ENCODE measurements at regions not wholly inside any gene's neighbourhood (a gene's known extent, or its start where the extent isn't known, plus 50 kb on each side); places are given as distances from the start of the nearest gene placed in this dataset.
A peak's percentile ranks its signal among the peaks of the same experiment; 100 is the strongest.

GRCh38 chr2:138201286-138201685 is 237.0 kb downstream of the HNMT start:
- Histone ChIP-seq H3K27ac (no peak overlapping the region), H3K4me3 (no peak overlapping the region), H3K36me3 (no peaks in the 10 kb centered on the region), H3K27me3 (replicated peaks) (no peaks in the 10 kb centered on the region), H3K4me1 (replicated peaks) (no peaks in the 10 kb centered on the region), H3K9me3 (replicated peaks) (no peaks in the 10 kb centered on the region)
- no peak for DNase-seq (ENCODE audit: low read depth in 1 of 2, low spot score in 2 of 2)

- Histone ChIP-seq H3K36me3 (no peaks in the 10 kb centered on the region), H3K4me1 (replicated peaks) (peaks cover 9% of the 10 kb centered on the region), H3K27ac (no peak overlapping the region), H3K9me3 (replicated peaks) (no peaks in the 10 kb centered on the region), H3K27me3 (replicated peaks) (no peaks in the 10 kb centered on the region), H3K4me3 (no peak overlapping the region)
- no peak for DNase-seq (ENCODE audit: low read depth in 1 of 2, low spot score in 2 of 2)
These were observed 238.5 kb downstream of the HNMT start for GRCh38 chr2:138202762-138203161.

- peaks cover 23% of the 10 kb centered on the region for H3K4me1 ChIP-seq (replicated peaks)
- H3K36me3 ChIP-seq, result no peaks in the 10 kb centered on the region
- H3K27me3 ChIP-seq (replicated peaks), result no peaks in the 10 kb centered on the region
- no peak overlapping the region for H3K27ac ChIP-seq
- DNase-seq (ENCODE audit: low read depth in 1 of 2, low spot score in 2 of 2), result no peak
- H3K4me3 ChIP-seq, result no peak overlapping the region
- H3K9me3 ChIP-seq (replicated peaks), result no peaks in the 10 kb centered on the region
These were observed 241.0 kb downstream of the HNMT start for GRCh38 chr2:138205281-138205680.

GRCh38 chr2:138207074-138207930 is 243.0 kb downstream of the HNMT start:
- H3K4me3 ChIP-seq, result no peak overlapping the region
- no peaks in the 10 kb centered on the region for H3K9me3 ChIP-seq (replicated peaks)
- H3K27ac ChIP-seq, result no peak overlapping the region
- H3K27me3 ChIP-seq (replicated peaks), result no peaks in the 10 kb centered on the region
- peaks cover 23% of the 10 kb centered on the region for H3K4me1 ChIP-seq (replicated peaks)
- H3K36me3 ChIP-seq, result no peaks in the 10 kb centered on the region
- DNase-seq (ENCODE audit: low read depth in 1 of 2, low spot score in 2 of 2), result no peak

- no peaks in the 10 kb centered on the region for H3K9me3 ChIP-seq (replicated peaks)
- peak in 1 of 2 experiments; percentile 45 for DNase-seq (ENCODE audit: low read depth in 1 of 2, low spot score in 2 of 2)
- peaks cover 23% of the 10 kb centered on the region for H3K4me1 ChIP-seq (replicated peaks)
- H3K36me3 ChIP-seq, result no peaks in the 10 kb centered on the region
- no peak overlapping the region for H3K27ac ChIP-seq
- H3K27me3 ChIP-seq (replicated peaks), result no peaks in the 10 kb centered on the region
- no peak overlapping the region for H3K4me3 ChIP-seq
These were observed 244.7 kb downstream of the HNMT start for GRCh38 chr2:138209009-138209408.

- Histone ChIP-seq H3K9me3 (replicated peaks) (no peaks in the 10 kb centered on the region), H3K36me3 (no peaks in the 10 kb centered on the region), H3K4me3 (no peak overlapping the region), H3K27ac (no peak overlapping the region), H3K4me1 (replicated peaks) (peaks cover 23% of the 10 kb centered on the region), H3K27me3 (replicated peaks) (no peaks in the 10 kb centered on the region)
- no peak for DNase-seq (ENCODE audit: low read depth in 1 of 2, low spot score in 2 of 2)
These were observed 246.2 kb downstream of the HNMT start for GRCh38 chr2:138210487-138210886.

- Histone ChIP-seq H3K27ac (no peak overlapping the region), H3K4me3 (no peak overlapping the region), H3K4me1 (replicated peaks) (peaks cover 18% of the 10 kb centered on the region), H3K36me3 (no peaks in the 10 kb centered on the region), H3K27me3 (replicated peaks) (no peaks in the 10 kb centered on the region), H3K9me3 (replicated peaks) (no peaks in the 10 kb centered on the region)
- no peak for DNase-seq (ENCODE audit: low read depth in 1 of 2, low spot score in 2 of 2)
These were observed 248.2 kb downstream of the HNMT start for GRCh38 chr2:138212434-138212833.

- no peak for DNase-seq (ENCODE audit: low read depth in 1 of 2, low spot score in 2 of 2)
- H3K4me3 ChIP-seq, result no peak overlapping the region
- H3K4me1 ChIP-seq (replicated peaks), result peaks cover 11% of the 10 kb centered on the region
- H3K27me3 ChIP-seq (replicated peaks), result no peaks in the 10 kb centered on the region
- H3K36me3 ChIP-seq, result no peaks in the 10 kb centered on the region
- H3K27ac ChIP-seq, result no peak overlapping the region
- H3K9me3 ChIP-seq (replicated peaks), result no peaks in the 10 kb centered on the region
These were observed 248.8 kb downstream of the HNMT start for GRCh38 chr2:138213084-138213483.

- Histone ChIP-seq H3K4me1 (replicated peaks) (peaks cover 6% of the 10 kb centered on the region), H3K27me3 (replicated peaks) (no peaks in the 10 kb centered on the region), H3K36me3 (no peaks in the 10 kb centered on the region), H3K4me3 (no peak overlapping the region), H3K9me3 (replicated peaks) (no peaks in the 10 kb centered on the region), H3K27ac (no peak overlapping the region)
- no peak for DNase-seq (ENCODE audit: low read depth in 1 of 2, low spot score in 2 of 2)
These were observed 249.4 kb downstream of the HNMT start for GRCh38 chr2:138213624-138214023.

- no peak overlapping the region for H3K4me3 ChIP-seq
- H3K36me3 ChIP-seq, result no peaks in the 10 kb centered on the region
- no peak for DNase-seq (ENCODE audit: low read depth in 1 of 2, low spot score in 2 of 2)
- no peaks in the 10 kb centered on the region for H3K27me3 ChIP-seq (replicated peaks)
- H3K4me1 ChIP-seq (replicated peaks), result no peaks in the 10 kb centered on the region
- no peaks in the 10 kb centered on the region for H3K9me3 ChIP-seq (replicated peaks)
- H3K27ac ChIP-seq, result no peak overlapping the region
These were observed 251.7 kb downstream of the HNMT start for GRCh38 chr2:138215958-138216357.

- Histone ChIP-seq H3K4me3 (no peak overlapping the region), H3K4me1 (replicated peaks) (no peaks in the 10 kb centered on the region), H3K36me3 (no peaks in the 10 kb centered on the region), H3K27ac (no peak overlapping the region), H3K27me3 (replicated peaks) (no peaks in the 10 kb centered on the region), H3K9me3 (replicated peaks) (no peaks in the 10 kb centered on the region)
- DNase-seq (ENCODE audit: low read depth in 1 of 2, low spot score in 2 of 2), result no peak
These were observed 253.7 kb downstream of the HNMT start for GRCh38 chr2:138217975-138218374.

- no peaks in the 10 kb centered on the region for H3K9me3 ChIP-seq (replicated peaks)
- no peak for DNase-seq (ENCODE audit: low read depth in 1 of 2, low spot score in 2 of 2)
- H3K27ac ChIP-seq, result no peak overlapping the region
- no peaks in the 10 kb centered on the region for H3K36me3 ChIP-seq
- H3K4me3 ChIP-seq, result no peak overlapping the region
- H3K27me3 ChIP-seq (replicated peaks), result no peaks in the 10 kb centered on the region
- H3K4me1 ChIP-seq (replicated peaks), result no peaks in the 10 kb centered on the region
These were observed 254.1 kb downstream of the HNMT start for GRCh38 chr2:138218397-138218796.

- H3K4me3 ChIP-seq, result no peak overlapping the region
- H3K27ac ChIP-seq, result no peak overlapping the region
- H3K27me3 ChIP-seq (replicated peaks), result no peaks in the 10 kb centered on the region
- H3K4me1 ChIP-seq (replicated peaks), result no peaks in the 10 kb centered on the region
- no peaks in the 10 kb centered on the region for H3K9me3 ChIP-seq (replicated peaks)
- no peak for DNase-seq (ENCODE audit: low read depth in 1 of 2, low spot score in 2 of 2)
- H3K36me3 ChIP-seq, result no peaks in the 10 kb centered on the region
These were observed 255.7 kb downstream of the HNMT start for GRCh38 chr2:138219961-138220360.

- H3K36me3 ChIP-seq, result no peaks in the 10 kb centered on the region
- H3K9me3 ChIP-seq (replicated peaks), result no peaks in the 10 kb centered on the region
- DNase-seq (ENCODE audit: low read depth in 1 of 2, low spot score in 2 of 2), result no peak
- H3K4me1 ChIP-seq (replicated peaks), result no peaks in the 10 kb centered on the region
- no peak overlapping the region for H3K27ac ChIP-seq
- no peaks in the 10 kb centered on the region for H3K27me3 ChIP-seq (replicated peaks)
- no peak overlapping the region for H3K4me3 ChIP-seq
These were observed 257.1 kb downstream of the HNMT start for GRCh38 chr2:138221358-138221757.

- no peak overlapping the region for H3K4me3 ChIP-seq
- no peak overlapping the region for H3K27ac ChIP-seq
- H3K9me3 ChIP-seq (replicated peaks), result no peaks in the 10 kb centered on the region
- no peak for DNase-seq (ENCODE audit: low read depth in 1 of 2, low spot score in 2 of 2)
- H3K36me3 ChIP-seq, result no peaks in the 10 kb centered on the region
- no peaks in the 10 kb centered on the region for H3K27me3 ChIP-seq (replicated peaks)
- no peaks in the 10 kb centered on the region for H3K4me1 ChIP-seq (replicated peaks)
These were observed 259.0 kb downstream of the HNMT start for GRCh38 chr2:138223319-138223718.
